IgD-negative memory B cell (primary cell): ENCODE measurements at regions not wholly inside any gene's neighbourhood (a gene's known extent, or its start where the extent isn't known, plus 50 kb on each side); places are given as distances from the start of the nearest gene placed in this dataset.
"Not testable (repeated sequence)": the region's sequence is repeated elsewhere in the genome, so short reads cannot be mapped to it uniquely, and the experiment has no call there.

Experiments used
- H3K27ac Mint-ChIP-seq, 3 donors: one replicate each; pipeline ENCODE4 v1.8.0; 2020 to 2022; ENCODE audit warnings: mild to moderate bottlenecking in 3 of 3, mixed read lengths in 3 of 3, moderate library complexity in 1 of 3
- H3K27me3 Mint-ChIP-seq: one replicate; pipeline ENCODE4 v1.8.0; 2021; ENCODE audit warnings: mixed read lengths
- H3K36me3 Mint-ChIP-seq: one replicate; pipeline ENCODE4 v1.8.0; 2020; ENCODE audit warnings: mild to moderate bottlenecking, mixed read lengths
- H3K4me1 Mint-ChIP-seq, 3 donors: one replicate each; pipeline ENCODE4 v1.8.0; 2020 to 2022; ENCODE audit warnings: mixed read lengths in 3 of 3, mild to moderate bottlenecking in 1 of 3
- H3K4me3 Mint-ChIP-seq, 4 donors: one replicate each; pipeline ENCODE4 v1.8.0; 2020 to 2022; ENCODE audit warnings: mild to moderate bottlenecking in 4 of 4, mixed read lengths in 4 of 4, moderate library complexity in 3 of 4
- H3K9me3 Mint-ChIP-seq, 3 donors: one replicate each; pipeline ENCODE4 v1.8.0; 2020 to 2021; ENCODE audit warnings: mixed read lengths in 3 of 3, mild to moderate bottlenecking in 1 of 3

DNA sequence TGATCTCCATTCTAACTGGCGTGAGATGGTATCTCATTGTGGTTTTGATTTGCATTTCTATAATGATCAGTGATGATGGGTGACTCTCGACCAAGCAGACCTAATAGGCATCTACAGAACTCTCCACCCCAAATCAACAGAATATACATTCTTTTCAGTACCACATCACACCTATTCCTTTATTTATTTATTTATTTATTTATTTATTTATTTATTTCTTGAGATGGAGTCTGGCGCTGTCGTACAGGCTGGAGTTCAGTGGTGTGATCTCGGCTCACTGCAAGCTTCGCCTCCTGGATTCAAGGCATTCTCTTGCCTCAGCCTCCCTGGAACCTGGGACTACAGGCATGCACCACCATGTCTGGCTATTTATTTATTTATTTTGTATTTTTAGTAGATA, 496.3 kb downstream of the TENT5A start:
- H3K4me1 Mint-ChIP-seq, H3K27ac Mint-ChIP-seq, H3K36me3 Mint-ChIP-seq, H3K27me3 Mint-ChIP-seq, H3K4me3 Mint-ChIP-seq, H3K9me3 Mint-ChIP-seq: not testable (repeated sequence)

DNA sequence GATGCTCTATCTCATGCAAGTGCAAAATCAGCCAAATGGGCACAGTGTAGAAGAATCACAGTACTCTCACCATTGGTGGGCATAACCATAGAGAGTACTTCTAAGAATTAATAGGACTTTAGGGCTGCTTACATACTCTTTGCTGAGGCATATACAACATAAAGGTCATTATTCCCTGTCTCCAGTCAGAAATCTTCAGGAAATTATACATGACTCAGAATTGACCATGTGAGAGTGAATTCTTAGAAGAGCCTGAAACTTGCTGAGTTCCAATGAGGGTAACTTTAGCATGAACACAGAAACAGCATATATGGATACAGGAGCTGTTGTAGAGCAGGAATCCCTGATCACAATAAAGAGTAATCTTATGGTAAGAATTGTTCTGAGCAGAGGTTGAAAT, 498.7 kb downstream of the TENT5A start:
- no peaks in the 10 kb centered on the region for H3K4me1 Mint-ChIP-seq
- no peak overlapping the region for H3K27ac Mint-ChIP-seq
- no peaks in the 10 kb centered on the region for H3K36me3 Mint-ChIP-seq
- peaks cover 1% of the 10 kb centered on the region for H3K27me3 Mint-ChIP-seq
- no peak overlapping the region for H3K4me3 Mint-ChIP-seq
- H3K9me3 Mint-ChIP-seq: peaks cover 3 to 5% (median 4%) of the 10 kb centered on the region in 3 donors

DNA sequence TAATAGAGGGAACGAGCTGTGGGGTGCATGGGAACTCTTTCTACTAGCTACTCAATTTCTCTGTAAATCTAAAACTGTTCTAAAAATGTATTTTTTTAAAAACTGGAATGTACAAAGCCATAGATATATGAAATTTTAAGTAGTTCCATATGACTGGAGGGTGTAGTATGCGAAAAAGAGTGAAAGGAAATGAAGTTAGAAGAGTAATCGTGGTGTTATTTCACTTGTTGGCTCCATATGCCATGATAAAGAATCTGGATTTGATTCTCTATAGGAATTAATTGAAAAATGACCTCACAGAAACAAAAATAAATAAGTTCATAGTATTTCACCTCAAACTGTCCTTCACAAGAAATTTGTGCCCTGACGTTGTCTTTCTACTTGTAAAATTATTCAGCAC, 500.2 kb downstream of the TENT5A start:
- H3K9me3 Mint-ChIP-seq: peaks cover 0 to 4% (median 3%) of the 10 kb centered on the region in 3 donors
- no peaks in the 10 kb centered on the region for H3K4me1 Mint-ChIP-seq

DNA sequence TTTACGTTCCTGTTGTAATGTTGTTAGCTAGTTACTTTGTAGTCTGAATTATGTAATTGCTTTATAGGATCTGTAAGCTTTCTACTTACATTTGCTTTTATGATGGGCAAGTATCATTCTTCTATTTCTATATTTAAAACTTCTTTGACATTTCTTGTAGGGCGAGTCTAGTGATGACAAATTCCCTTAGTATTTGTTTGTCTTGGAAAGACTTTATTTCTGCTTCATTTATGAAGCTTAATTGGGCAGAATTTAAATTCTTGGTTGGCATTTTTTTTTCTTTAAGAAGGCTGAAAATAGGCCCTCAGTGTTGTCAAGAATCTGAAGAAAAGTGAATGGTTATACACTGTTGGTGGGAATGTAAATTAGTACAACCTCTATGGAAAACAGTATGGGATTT, 506.3 kb downstream of the TENT5A start:
- no peaks in the 10 kb centered on the region for H3K27me3 Mint-ChIP-seq
- H3K4me3 Mint-ChIP-seq: no peak overlapping the region
- no peaks in the 10 kb centered on the region for H3K36me3 Mint-ChIP-seq
- no peak overlapping the region for H3K27ac Mint-ChIP-seq
- no peaks in the 10 kb centered on the region for H3K4me1 Mint-ChIP-seq
- peaks cover 0 to 9% (median 2%) of the 10 kb centered on the region in 3 donors for H3K9me3 Mint-ChIP-seq

More for the DNA sequence above, 500.2 kb downstream of the TENT5A start:
- Mint-ChIP-seq H3K27me3 (peaks cover under 1% of the 10 kb centered on the region), H3K27ac (no peak overlapping the region), H3K4me3 (no peak overlapping the region), H3K36me3 (no peaks in the 10 kb centered on the region)

DNA sequence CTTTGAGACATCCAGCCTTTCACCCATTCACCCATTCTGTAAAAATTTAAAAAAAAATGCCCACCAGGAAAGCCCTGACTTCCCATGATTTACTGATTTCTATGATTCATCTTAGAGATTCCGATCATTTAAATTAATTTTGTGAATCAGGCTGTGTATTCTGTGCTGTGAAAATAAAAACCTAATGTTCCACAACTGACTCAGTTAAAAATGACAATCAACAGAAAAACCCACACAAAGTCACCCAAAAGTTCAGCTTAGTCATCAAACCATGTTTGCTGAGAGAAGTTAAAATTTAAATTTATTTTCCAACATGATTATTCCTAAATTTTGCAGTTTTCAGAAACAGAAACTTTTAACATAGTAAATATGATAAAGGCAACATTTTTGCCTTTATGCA, 509.9 kb downstream of the TENT5A start:
- Mint-ChIP-seq H3K27ac (no peak overlapping the region), H3K4me3 (no peak overlapping the region), H3K9me3 (peaks cover 0 to 9% (median 2%) of the 10 kb centered on the region in 3 donors), H3K27me3 (no peaks in the 10 kb centered on the region), H3K4me1 (no peaks in the 10 kb centered on the region), H3K36me3 (no peaks in the 10 kb centered on the region)

DNA sequence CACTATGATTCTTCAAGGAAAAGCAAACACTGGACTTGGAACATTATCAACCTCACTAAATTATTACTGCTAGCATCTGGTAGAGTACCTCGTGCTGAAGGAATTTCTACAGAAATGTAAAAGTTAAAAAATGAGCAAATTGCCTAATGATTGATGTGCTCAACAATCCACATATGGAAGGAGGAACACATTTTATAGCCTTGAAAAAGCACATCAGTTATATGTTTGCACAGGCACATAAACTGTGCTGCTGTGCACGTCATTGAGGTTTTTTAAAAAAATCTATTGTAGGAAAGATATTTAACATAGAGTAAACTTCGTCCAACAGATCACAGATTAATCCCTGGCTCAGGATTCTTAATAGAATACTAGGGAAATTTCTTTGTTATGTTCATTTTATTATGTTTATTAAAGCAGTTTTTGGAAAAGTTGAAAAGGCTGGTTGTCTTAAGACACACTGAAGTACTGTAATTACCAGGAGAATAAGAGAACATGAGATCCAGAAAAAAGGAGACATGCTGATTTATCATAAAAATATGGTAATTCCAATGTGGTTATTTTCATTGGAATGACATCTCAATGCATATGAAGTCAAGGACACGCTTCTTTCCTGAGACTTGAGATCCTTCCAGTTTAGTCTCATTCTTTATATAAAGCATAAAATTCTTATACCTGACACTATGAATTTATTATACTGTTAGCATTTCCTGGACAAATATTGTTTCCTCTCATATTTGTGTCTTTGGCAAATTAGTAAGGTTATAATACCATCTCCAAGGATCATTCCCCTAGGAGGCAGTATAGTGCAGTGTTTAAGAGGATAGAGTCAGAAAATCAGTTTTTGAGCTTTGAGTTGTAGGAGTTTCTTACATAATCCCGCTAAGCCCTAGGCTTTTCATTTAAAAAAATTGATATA, 511.1 kb downstream of the TENT5A start:
- Mint-ChIP-seq H3K27ac (no peak overlapping the region), H3K36me3 (no peaks in the 10 kb centered on the region), H3K4me1 (no peaks in the 10 kb centered on the region), H3K4me3 (no peak overlapping the region), H3K9me3 (peaks cover 0 to 9% (median 2%) of the 10 kb centered on the region in 3 donors), H3K27me3 (no peaks in the 10 kb centered on the region)

DNA sequence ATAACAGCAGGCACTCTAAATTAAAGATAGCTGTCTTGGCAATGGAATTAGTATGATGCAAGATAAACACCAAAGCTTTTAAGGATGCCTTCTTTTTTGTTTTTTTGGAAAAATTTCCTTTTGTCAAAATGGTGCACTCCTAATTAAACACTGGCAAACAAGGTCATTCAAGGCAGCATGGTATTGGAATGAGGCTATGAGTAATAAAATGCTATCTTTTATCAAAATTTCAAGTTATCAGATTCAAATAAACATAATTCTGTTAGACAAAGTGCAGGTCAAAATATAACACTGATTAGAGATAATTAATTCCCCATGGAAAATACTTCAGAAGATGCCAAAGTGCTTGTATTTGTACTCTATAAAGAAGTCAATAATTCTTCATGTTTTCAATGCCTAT, 514.1 kb downstream of the TENT5A start:
- Mint-ChIP-seq H3K27me3 (no peaks in the 10 kb centered on the region), H3K4me3 (no peak overlapping the region), H3K4me1 (no peaks in the 10 kb centered on the region), H3K9me3 (peaks cover 0 to 2% (median 0%) of the 10 kb centered on the region in 3 donors), H3K27ac (no peak overlapping the region), H3K36me3 (no peaks in the 10 kb centered on the region)

DNA sequence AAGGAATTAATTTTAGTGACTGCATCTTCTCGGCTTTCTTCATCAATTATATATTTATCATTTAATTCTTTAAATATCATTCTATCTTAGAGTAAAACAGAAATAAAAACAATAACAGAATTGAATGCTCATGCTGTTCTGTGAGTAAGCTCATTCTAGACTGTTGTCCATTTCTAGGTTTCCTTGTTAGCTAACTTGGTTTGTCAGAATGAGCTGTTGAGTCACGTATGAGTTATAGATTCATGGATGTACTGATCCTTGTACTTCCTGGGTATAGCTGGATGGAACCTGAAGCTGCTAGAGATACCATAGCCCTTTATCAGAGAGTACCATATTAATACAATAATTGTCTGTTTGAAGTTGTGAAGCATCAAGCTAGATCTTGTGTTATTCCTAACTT, 515.3 kb downstream of the TENT5A start:
- Mint-ChIP-seq H3K4me3 (no peak overlapping the region), H3K9me3 (no peaks in the 10 kb centered on the region), H3K4me1 (no peaks in the 10 kb centered on the region), H3K36me3 (no peaks in the 10 kb centered on the region), H3K27ac (no peak overlapping the region), H3K27me3 (no peaks in the 10 kb centered on the region)

DNA sequence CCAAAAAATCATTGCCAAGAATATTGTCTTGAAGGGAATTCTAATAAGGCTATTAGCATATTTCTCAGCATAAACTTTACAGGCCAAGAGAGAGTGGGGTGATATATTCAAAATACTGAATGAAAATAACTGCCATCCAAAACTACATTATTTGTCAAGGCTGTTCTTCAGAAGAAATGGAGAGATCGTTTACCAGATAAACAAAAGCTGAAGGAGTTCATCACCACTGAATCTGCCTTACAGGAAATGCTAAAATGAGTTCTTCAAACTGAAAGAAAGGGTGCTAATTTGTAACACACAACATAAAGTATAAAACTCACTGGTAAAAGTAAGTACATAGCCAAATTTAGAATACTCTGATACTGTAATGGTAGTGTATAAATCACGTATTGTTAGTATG, 517.0 kb downstream of the TENT5A start:
- no peaks in the 10 kb centered on the region for H3K9me3 Mint-ChIP-seq
- H3K27ac Mint-ChIP-seq: peak overlapping the region in 1 of 3 donors; percentile 33
- H3K36me3 Mint-ChIP-seq: no peaks in the 10 kb centered on the region
- no peaks in the 10 kb centered on the region for H3K27me3 Mint-ChIP-seq
- H3K4me1 Mint-ChIP-seq: no peaks in the 10 kb centered on the region
- H3K4me3 Mint-ChIP-seq: no peak overlapping the region

DNA sequence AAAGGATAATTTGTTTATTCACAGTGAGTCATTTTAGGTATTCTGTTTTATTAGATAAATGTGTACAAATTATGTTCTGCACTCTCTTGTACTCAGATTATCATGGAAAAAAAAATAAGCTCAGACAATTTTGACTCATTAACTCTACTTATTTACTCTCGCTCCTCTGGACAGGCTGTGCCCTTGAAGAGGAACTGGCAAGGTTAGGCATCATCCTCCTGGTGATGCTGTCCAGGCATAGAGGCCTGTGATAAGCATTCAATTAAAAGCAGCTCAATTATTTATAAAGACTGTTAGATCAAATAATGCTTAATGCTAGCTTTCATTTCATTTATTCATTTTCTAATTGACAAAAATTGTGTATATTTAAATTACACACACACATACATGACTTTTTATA, 518.5 kb downstream of the TENT5A start:
- Mint-ChIP-seq H3K27ac (no peak overlapping the region), H3K4me1 (no peaks in the 10 kb centered on the region), H3K9me3 (peaks cover 0 to 2% (median 0%) of the 10 kb centered on the region in 3 donors), H3K36me3 (no peaks in the 10 kb centered on the region), H3K27me3 (no peaks in the 10 kb centered on the region), H3K4me3 (no peak overlapping the region)

DNA sequence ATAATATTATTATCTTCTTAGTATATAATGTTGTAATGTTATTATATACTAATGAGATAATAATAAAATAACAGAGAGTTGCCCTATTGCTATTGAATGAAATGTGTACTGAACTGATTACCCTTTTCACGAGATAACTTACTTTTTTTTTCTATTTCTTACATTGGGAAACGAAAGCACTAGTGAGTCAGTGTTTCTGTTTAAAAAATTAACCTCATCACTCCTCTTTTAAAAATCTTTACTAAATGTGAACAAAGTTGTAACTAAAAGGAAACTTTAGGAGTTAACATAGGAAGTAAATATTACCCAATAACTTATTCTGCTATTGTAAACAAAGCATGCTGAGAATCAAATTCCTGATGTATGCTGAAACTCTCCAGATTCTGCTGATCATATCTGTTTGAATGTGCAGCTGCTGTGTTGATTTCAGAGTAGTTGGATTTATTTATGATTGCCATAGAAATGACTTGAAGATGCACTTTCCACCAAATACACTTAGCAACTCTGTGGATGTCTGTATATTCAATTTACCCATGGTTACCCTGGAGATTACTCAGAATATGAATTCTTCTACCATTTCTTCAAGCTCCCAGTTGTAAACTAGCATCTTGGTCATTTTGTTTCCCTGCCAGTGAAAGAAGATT, 523.4 kb downstream of the TENT5A start:
- H3K4me1 Mint-ChIP-seq: no peaks in the 10 kb centered on the region
- H3K4me3 Mint-ChIP-seq: no peak overlapping the region

DNA sequence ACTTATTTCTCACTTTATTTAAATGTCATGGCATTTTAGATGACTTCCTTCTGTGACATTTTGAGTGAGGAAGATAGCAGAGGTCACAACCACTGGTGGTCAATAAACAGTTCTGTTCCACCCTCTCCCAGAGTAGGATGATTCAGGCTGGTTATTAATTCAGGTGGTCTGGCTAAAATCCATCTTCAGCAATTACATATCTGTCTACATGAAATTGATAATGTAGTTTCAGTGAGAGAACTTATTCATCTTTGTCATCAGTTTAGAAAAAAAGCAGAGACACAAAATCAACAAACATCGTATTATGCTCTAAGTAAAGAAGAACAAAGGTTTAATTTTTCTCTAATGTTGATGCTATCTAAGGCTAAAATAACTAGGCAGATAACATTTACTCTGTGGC, 525.5 kb downstream of the TENT5A start:
- Mint-ChIP-seq H3K36me3 (no peaks in the 10 kb centered on the region), H3K27me3 (no peaks in the 10 kb centered on the region), H3K9me3 (peaks cover 0 to 3% (median 2%) of the 10 kb centered on the region in 3 donors), H3K4me1 (no peaks in the 10 kb centered on the region), H3K4me3 (no peak overlapping the region), H3K27ac (no peak overlapping the region)

More for the DNA sequence above, 523.4 kb downstream of the TENT5A start:
- Mint-ChIP-seq H3K27ac (no peak overlapping the region), H3K27me3 (no peaks in the 10 kb centered on the region), H3K36me3 (no peaks in the 10 kb centered on the region), H3K9me3 (peaks cover 0 to 3% (median 2%) of the 10 kb centered on the region in 3 donors)

DNA sequence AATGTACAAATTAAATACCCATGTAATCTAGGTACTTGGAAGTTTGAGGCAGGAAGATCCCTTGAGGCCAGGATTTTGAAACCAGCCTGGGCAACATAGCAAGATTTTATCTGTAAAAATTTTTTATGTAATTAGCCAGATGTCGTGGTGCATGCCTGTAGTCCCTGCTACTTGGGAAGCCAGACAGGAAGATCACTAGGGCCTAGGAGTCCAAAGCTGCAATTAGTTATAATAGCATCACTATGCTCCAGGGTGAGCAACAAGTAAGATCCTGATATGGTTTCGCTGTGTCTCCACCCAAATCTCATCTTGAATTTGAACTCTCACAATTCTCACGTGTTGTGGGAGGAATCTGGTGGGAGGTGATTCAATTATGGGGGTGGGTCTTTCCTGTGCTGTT, 535.8 kb downstream of the TENT5A start:
- peaks cover 1 to 16% (median 5%) of the 10 kb centered on the region in 3 donors for H3K9me3 Mint-ChIP-seq
- H3K4me3 Mint-ChIP-seq: no peak overlapping the region
- H3K27ac Mint-ChIP-seq: no peak overlapping the region
- H3K27me3 Mint-ChIP-seq: no peaks in the 10 kb centered on the region
- no peaks in the 10 kb centered on the region for H3K4me1 Mint-ChIP-seq
- no peaks in the 10 kb centered on the region for H3K36me3 Mint-ChIP-seq

DNA sequence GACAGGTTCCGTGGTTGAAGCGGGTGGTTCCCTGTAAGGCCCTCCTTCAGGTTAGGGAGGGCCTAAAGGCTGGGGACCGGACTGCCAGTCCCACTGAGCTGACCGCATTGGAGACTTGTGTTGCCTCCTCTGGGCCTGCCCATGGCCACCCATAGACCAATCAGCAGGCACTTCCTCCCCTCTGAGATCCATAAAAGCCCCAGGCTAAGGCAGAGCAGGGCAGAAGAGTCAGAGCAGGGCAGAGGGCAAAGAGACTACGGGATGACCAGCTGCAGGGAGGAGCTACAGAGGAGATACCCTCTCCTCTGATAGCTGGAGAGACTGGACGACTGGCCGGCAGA, 537.4 kb downstream of the TENT5A start:
- H3K4me3 Mint-ChIP-seq: no peak overlapping the region
- H3K36me3 Mint-ChIP-seq: no peaks in the 10 kb centered on the region
- no peak overlapping the region for H3K27ac Mint-ChIP-seq
- no peaks in the 10 kb centered on the region for H3K4me1 Mint-ChIP-seq
- peaks cover 3 to 16% (median 5%) of the 10 kb centered on the region in 3 donors for H3K9me3 Mint-ChIP-seq
- H3K27me3 Mint-ChIP-seq: no peaks in the 10 kb centered on the region

DNA sequence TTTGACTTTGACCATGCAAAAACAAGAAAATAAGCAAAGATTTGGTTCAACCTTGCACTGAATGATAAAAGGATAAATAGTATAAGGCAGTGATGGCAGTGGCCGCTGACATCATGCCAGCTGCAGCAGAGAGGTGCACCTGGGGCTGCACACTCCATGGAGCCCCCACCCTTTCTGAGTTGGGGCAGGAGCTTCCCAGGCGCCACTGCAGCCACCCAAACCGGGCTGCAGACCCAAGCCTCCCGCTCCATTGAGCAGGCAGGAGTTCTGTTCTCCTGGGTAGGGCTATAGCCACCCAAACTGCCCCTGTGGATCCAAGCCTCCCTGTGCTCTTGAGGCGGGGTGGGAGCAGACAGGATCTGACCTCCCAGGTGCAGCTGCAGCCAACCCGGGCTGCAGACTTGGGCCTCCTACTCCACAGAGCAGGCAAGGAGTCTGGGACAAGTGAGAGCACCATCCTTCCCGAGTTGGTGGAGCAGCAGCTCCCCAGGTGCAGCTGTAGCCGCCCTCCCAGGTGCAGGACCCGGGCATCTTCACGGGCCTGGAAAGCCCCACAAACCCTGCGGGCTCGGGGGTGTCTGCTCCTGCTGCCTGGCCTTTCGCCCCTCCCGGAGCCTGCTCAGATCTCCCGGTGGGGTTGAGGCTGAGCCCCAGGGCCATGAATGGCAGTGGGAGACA, 537.9 kb downstream of the TENT5A start:
- no peaks in the 10 kb centered on the region for H3K4me1 Mint-ChIP-seq
- no peak overlapping the region for H3K27ac Mint-ChIP-seq
- H3K4me3 Mint-ChIP-seq: no peak overlapping the region
- H3K9me3 Mint-ChIP-seq: peaks cover 3 to 16% (median 5%) of the 10 kb centered on the region in 3 donors
- no peaks in the 10 kb centered on the region for H3K27me3 Mint-ChIP-seq
- H3K36me3 Mint-ChIP-seq: no peaks in the 10 kb centered on the region
